CD14-positive monocyte (primary cell): ENCODE measurements at regions not wholly inside any gene's neighbourhood (a gene's known extent, or its start where the extent isn't known, plus 50 kb on each side); places are given as distances from the start of the nearest gene placed in this dataset.

Experiments
- DNase-seq, 3 donors: peaks; one replicate each; pipeline ENCODE4 v3.0.0-alpha.2; 2011 to 2022
- H2AFZ ChIP-seq: 2 replicates; pipeline ENCODE4 v1.6.0; 2012; ENCODE audit warnings: mild to moderate bottlenecking, low read depth, low read length, inconsistent platforms; ENCODE audit not compliant: insufficient read depth, poor library complexity, severe bottlenecking
- H3K27ac ChIP-seq, 2 donors: 1 replicate in 1 of 2; 2 replicates in 1 of 2; pipeline ENCODE4 v1.5.1; 2012 to 2013; ENCODE audit warnings: low read length in 2 of 2, control low read depth in 1 of 2, inconsistent platforms in 1 of 2, low read depth in 1 of 2, mild to moderate bottlenecking in 1 of 2
- H3K27me3 ChIP-seq, 2 donors: one replicate each; pipeline versions ENCODE4 v1.6.0 to v1.6.1; 2011 to 2013; ENCODE audit warnings: low read length in 2 of 2; ENCODE audit not compliant: control insufficient read depth in 2 of 2, insufficient read depth in 2 of 2
- H3K36me3 ChIP-seq, 2 donors: replicated peaks in 1 of 2; 1 replicate in 1 of 2; 2 replicates in 1 of 2; pipeline versions ENCODE4 v1.5.1 to v1.6.1; 2012 to 2013; ENCODE audit warnings: low read length in 2 of 2, control low read depth in 1 of 2, inconsistent platforms in 1 of 2, mild to moderate bottlenecking in 1 of 2; ENCODE audit not compliant: insufficient read depth in 2 of 2, control insufficient read depth in 1 of 2
- H3K4me1 ChIP-seq, 2 donors: 1 replicate in 1 of 2; 2 replicates in 1 of 2; pipeline versions ENCODE4 v1.5.1 to v1.6.1; 2012 to 2013; ENCODE audit warnings: low read length in 2 of 2, control low read depth in 1 of 2, inconsistent platforms in 1 of 2, mild to moderate bottlenecking in 1 of 2, moderate library complexity in 1 of 2; ENCODE audit not compliant: insufficient read depth in 2 of 2, control insufficient read depth in 1 of 2
- H3K4me2 ChIP-seq: replicated peaks from 2 replicates; pipeline ENCODE3; 2012; ENCODE audit warnings: low read length, moderate library complexity, mild to moderate bottlenecking; ENCODE audit not compliant: poor library complexity, severe bottlenecking; ENCODE audit errors: extremely low read depth
- H3K4me3 ChIP-seq, 3 experiments: fragments of 200-600 bp in 1 of 3; sonication (generic) in 1 of 3; replicated peaks in 1 of 3; 1 replicate in 2 of 3; 2 replicates in 1 of 3; pipeline ENCODE4 v1.5.1; 2011 to 2013; ENCODE audit warnings: low read length in 3 of 3, mild to moderate bottlenecking in 3 of 3, control low read depth in 2 of 3, low read depth in 2 of 3, inconsistent platforms in 1 of 3, moderate library complexity in 1 of 3
- H3K79me2 ChIP-seq: 2 replicates; pipeline ENCODE4 v1.6.0; 2012; ENCODE audit warnings: mild to moderate bottlenecking, control low read depth, inconsistent platforms, low read length, moderate library complexity; ENCODE audit not compliant: insufficient read depth
- H3K9ac ChIP-seq: 2 replicates; pipeline ENCODE4 v1.6.0; 2017; ENCODE audit warnings: low read length, mild to moderate bottlenecking; ENCODE audit not compliant: insufficient read depth, poor library complexity, severe bottlenecking
- H3K9me3 ChIP-seq, 2 donors: replicated peaks in 1 of 2; 1 replicate in 1 of 2; 2 replicates in 1 of 2; pipeline versions ENCODE4 v1.5.1 to v1.6.1; 2012 to 2013; ENCODE audit warnings: low read length in 2 of 2, control low read depth in 1 of 2; ENCODE audit not compliant: control insufficient read depth in 1 of 2, insufficient read depth in 1 of 2
- H4K20me1 ChIP-seq: 2 replicates; pipeline ENCODE4 v1.6.0; 2012; ENCODE audit warnings: mild to moderate bottlenecking, low read length, control low read depth, moderate library complexity; ENCODE audit not compliant: insufficient read depth
- H3K27ac Mint-ChIP-seq, 7 donors: one replicate each; pipeline ENCODE4 v1.8.0; 2020; ENCODE audit warnings: mild to moderate bottlenecking in 7 of 7, mixed read lengths in 7 of 7, moderate library complexity in 6 of 7, inconsistent platforms in 2 of 7
- H3K27me3 Mint-ChIP-seq, 3 donors: one replicate each; pipeline ENCODE4 v1.8.0; 2021 to 2022; ENCODE audit warnings: low read depth in 3 of 3, mild to moderate bottlenecking in 3 of 3, mixed read lengths in 3 of 3, moderate library complexity in 3 of 3, inconsistent platforms in 1 of 3
- H3K36me3 Mint-ChIP-seq, 2 donors: one replicate each; pipeline ENCODE4 v1.8.0; 2020; ENCODE audit warnings: mixed read lengths in 2 of 2, inconsistent platforms in 1 of 2, mild to moderate bottlenecking in 1 of 2
- H3K4me1 Mint-ChIP-seq: one replicate; pipeline ENCODE4 v1.8.0; 2020; ENCODE audit warnings: mild to moderate bottlenecking, mixed read lengths
- H3K4me3 Mint-ChIP-seq, 2 donors: one replicate each; pipeline ENCODE4 v1.8.0; 2020; ENCODE audit warnings: mild to moderate bottlenecking in 2 of 2, mixed read lengths in 2 of 2, moderate library complexity in 1 of 2
- H3K9me3 Mint-ChIP-seq, 7 donors: one replicate each; pipeline ENCODE4 v1.8.0; 2020 to 2022; ENCODE audit warnings: mixed read lengths in 7 of 7, mild to moderate bottlenecking in 6 of 7, moderate library complexity in 6 of 7, inconsistent platforms in 2 of 7
- WGBS: methylation state at CpG from one replicate; pipeline ENCODE4 v1.1.5; 2013; ENCODE audit warnings: missing lambda C conversion rate; ENCODE audit not compliant: insufficient coverage; 5-methylcytosine and 5-hydroxymethylcytosine counted together
- intact Hi-C, 2 donors: fragments of 100-400 bp; cut with micrococcal nuclease; formaldehyde crosslinking; loops; one replicate each; pipeline versions ENCODE4 v1.15.0 to v1.15.1; 2023
- TF ChIP-seq, protein P1 (sequence below): fragments of 200-600 bp; IDR thresholded peaks from one replicate; pipeline ENCODE4 v1.8.0; 2022; ENCODE audit warnings: antibody characterized with exemption, mild to moderate bottlenecking

GRCh38 chr7:16098585-16099179 is 322.7 kb downstream of the CRPPA start:
- Histone ChIP-seq H3K27ac (no peak overlapping the region), H3K27me3 (no peaks in the 10 kb centered on the region), H3K4me1 (no peaks in the 10 kb centered on the region), H3K4me2 (no peak overlapping the region), H4K20me1 (no peaks in the 10 kb centered on the region), H3K4me3 (no peak overlapping the region), H3K79me2 (no peaks in the 10 kb centered on the region), H2AFZ (no peak overlapping the region), H3K9me3 (no peaks in the 10 kb centered on the region), H3K9ac (no peak overlapping the region), H3K36me3 (no peaks in the 10 kb centered on the region)
- H3K4me3 Mint-ChIP-seq: no peak overlapping the region
- H3K36me3 Mint-ChIP-seq: no peaks in the 10 kb centered on the region
- H3K27me3 Mint-ChIP-seq: peaks cover 0 to 1% (median 0%) of the 10 kb centered on the region in 3 donors
- H3K4me1 Mint-ChIP-seq: no peaks in the 10 kb centered on the region
- intact Hi-C loops: no loop called here
- H3K27ac Mint-ChIP-seq: no peak overlapping the region
- peaks cover 0 to 11% (median 3%) of the 10 kb centered on the region in 7 donors for H3K9me3 Mint-ChIP-seq
- WGBS: 100% methylated on average over 1 of the region's 5 CpGs
- TF ChIP-seq, protein P1, sequence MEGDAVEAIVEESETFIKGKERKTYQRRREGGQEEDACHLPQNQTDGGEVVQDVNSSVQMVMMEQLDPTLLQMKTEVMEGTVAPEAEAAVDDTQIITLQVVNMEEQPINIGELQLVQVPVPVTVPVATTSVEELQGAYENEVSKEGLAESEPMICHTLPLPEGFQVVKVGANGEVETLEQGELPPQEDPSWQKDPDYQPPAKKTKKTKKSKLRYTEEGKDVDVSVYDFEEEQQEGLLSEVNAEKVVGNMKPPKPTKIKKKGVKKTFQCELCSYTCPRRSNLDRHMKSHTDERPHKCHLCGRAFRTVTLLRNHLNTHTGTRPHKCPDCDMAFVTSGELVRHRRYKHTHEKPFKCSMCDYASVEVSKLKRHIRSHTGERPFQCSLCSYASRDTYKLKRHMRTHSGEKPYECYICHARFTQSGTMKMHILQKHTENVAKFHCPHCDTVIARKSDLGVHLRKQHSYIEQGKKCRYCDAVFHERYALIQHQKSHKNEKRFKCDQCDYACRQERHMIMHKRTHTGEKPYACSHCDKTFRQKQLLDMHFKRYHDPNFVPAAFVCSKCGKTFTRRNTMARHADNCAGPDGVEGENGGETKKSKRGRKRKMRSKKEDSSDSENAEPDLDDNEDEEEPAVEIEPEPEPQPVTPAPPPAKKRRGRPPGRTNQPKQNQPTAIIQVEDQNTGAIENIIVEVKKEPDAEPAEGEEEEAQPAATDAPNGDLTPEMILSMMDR: peak; percentile 29
- no peak for DNase-seq

- Mint-ChIP-seq H3K36me3 (no peaks in the 10 kb centered on the region), H3K27ac (no peak overlapping the region), H3K4me1 (no peaks in the 10 kb centered on the region), H3K9me3 (peaks cover 0 to 9% (median 3%) of the 10 kb centered on the region in 7 donors), H3K27me3 (peaks cover 0 to 1% (median 0%) of the 10 kb centered on the region in 3 donors), H3K4me3 (no peak overlapping the region)
- DNase-seq: no peak
- Histone ChIP-seq H3K9ac (no peak overlapping the region), H4K20me1 (no peaks in the 10 kb centered on the region), H3K27me3 (no peaks in the 10 kb centered on the region), H2AFZ (no peak overlapping the region), H3K27ac (no peak overlapping the region), H3K79me2 (no peaks in the 10 kb centered on the region), H3K4me3 (no peak overlapping the region), H3K4me2 (no peak overlapping the region), H3K36me3 (no peaks in the 10 kb centered on the region), H3K9me3 (no peaks in the 10 kb centered on the region), H3K4me1 (no peaks in the 10 kb centered on the region)
- TF ChIP-seq, protein P1: no peak
- intact Hi-C loops: no loop called here
Measured at GRCh38 chr7:16098058-16098457, 323.3 kb downstream of the CRPPA start.
